HFFc6 (cell line): ENCODE measurements at regions not wholly inside any gene's neighbourhood (a gene's known extent, or its start where the extent isn't known, plus 50 kb on each side); places are given as distances from the start of the nearest gene placed in this dataset.
"Not testable (repeated sequence)": the region's sequence is repeated elsewhere in the genome, so short reads cannot be mapped to it uniquely, and the experiment has no call there.

Source experiments
- DNase-seq: peaks from one replicate; pipeline ENCODE4 v3.0.0-alpha.2; 2018
- H3K27ac Mint-ChIP-seq: 2 replicates; pipeline ENCODE4 v1.8.0; 2020; ENCODE audit warnings: mild to moderate bottlenecking, mixed read lengths
- H3K27me3 Mint-ChIP-seq: 2 replicates; pipeline ENCODE4 v1.8.0; 2021; ENCODE audit warnings: mild to moderate bottlenecking, moderate library complexity, mixed read lengths; ENCODE audit not compliant: insufficient read depth
- H3K36me3 Mint-ChIP-seq: 2 replicates; pipeline ENCODE4 v1.8.0; 2021; ENCODE audit warnings: low read depth, mixed read lengths
- H3K4me1 Mint-ChIP-seq: 2 replicates; pipeline ENCODE4 v1.8.0; 2020; ENCODE audit warnings: low read depth, mixed read lengths
- H3K4me3 Mint-ChIP-seq: 2 replicates; pipeline ENCODE4 v1.8.0; 2020; ENCODE audit warnings: mild to moderate bottlenecking, moderate library complexity, mixed read lengths
- H3K9me3 Mint-ChIP-seq: 2 replicates; pipeline ENCODE4 v1.8.0; 2020; ENCODE audit warnings: mild to moderate bottlenecking, mixed read lengths
- TF ChIP-seq, protein P1 (sequence below): fragments of 200-600 bp; sonication (generic); IDR thresholded peaks from 2 replicates; pipeline ENCODE4 v1.5.0; 2021; ENCODE audit warnings: antibody characterized with exemption, mild to moderate bottlenecking

DNA sequence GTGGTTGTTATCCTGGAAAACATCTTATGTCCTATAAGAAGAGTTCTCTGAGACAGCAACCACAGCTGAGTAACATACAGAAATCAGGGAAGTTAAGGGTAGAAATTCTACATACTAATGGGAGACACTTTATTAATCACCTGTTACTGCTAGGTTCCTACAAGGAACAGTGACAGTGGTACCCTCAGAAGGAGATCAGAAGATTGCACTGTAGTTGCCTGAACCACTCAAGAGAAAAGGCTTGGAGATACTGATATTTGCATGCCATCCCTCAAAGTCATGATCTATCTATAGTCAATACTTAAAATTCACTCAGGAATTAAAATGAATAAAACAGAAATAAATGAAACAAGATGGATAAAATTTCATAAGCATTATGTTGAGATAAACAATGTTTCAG, 136.0 kb downstream of the LMLN start:
- H3K27ac Mint-ChIP-seq, result no peak overlapping the region
- H3K4me3 Mint-ChIP-seq, result no peak overlapping the region
- H3K36me3 Mint-ChIP-seq, result no peaks in the 10 kb centered on the region
- peaks cover 11% of the 10 kb centered on the region for H3K27me3 Mint-ChIP-seq
- no peak for DNase-seq
- no peaks in the 10 kb centered on the region for H3K4me1 Mint-ChIP-seq
- H3K9me3 Mint-ChIP-seq, result no peaks in the 10 kb centered on the region
- TF ChIP-seq, protein P1, sequence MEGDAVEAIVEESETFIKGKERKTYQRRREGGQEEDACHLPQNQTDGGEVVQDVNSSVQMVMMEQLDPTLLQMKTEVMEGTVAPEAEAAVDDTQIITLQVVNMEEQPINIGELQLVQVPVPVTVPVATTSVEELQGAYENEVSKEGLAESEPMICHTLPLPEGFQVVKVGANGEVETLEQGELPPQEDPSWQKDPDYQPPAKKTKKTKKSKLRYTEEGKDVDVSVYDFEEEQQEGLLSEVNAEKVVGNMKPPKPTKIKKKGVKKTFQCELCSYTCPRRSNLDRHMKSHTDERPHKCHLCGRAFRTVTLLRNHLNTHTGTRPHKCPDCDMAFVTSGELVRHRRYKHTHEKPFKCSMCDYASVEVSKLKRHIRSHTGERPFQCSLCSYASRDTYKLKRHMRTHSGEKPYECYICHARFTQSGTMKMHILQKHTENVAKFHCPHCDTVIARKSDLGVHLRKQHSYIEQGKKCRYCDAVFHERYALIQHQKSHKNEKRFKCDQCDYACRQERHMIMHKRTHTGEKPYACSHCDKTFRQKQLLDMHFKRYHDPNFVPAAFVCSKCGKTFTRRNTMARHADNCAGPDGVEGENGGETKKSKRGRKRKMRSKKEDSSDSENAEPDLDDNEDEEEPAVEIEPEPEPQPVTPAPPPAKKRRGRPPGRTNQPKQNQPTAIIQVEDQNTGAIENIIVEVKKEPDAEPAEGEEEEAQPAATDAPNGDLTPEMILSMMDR, result no peak

DNA sequence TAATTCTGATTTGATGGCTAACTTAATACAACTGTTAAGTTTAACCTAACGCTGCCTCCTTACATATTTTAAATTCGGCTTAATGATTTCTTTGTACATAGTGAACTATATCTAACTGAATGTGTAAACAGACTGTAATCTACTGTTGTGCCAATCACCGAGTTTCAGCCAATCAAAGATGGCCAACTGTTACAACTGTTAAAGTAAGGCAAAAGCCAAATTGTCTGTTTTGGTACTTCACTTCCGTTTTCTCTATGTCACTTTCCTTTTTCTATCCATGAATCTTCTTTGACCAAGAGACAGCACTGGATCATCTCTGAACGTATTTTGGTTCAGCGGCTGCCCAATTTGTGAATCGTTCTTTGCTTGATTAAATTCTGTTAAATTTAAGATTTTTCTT, 137.0 kb downstream of the LMLN start:
- TF ChIP-seq, protein P1, result no peak
- Mint-ChIP-seq H3K9me3 (no peaks in the 10 kb centered on the region), H3K36me3 (no peaks in the 10 kb centered on the region), H3K27ac (no peak overlapping the region), H3K4me3 (no peak overlapping the region), H3K4me1 (no peaks in the 10 kb centered on the region), H3K27me3 (peaks cover 11% of the 10 kb centered on the region)
- DNase-seq, result no peak

DNA sequence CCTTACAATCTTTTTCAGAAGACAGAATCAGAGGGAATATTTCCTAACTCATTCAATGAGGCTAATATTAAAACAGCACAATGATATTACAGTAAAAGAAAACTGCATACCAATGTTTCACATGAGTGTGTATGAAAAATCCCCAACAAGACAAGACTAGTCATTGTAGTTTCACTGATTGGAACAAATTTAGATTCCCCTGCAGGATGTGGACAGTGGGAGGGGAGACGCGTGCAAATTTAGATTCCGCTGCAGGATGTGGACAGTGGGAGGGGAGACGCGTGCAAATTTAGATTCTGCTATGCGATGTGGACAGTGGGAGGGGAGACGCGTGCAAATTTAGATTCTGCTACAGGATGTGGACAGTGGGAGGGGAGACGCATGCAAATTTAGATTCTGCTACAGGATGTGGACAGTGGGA, 138.7 kb downstream of the LMLN start:
- not testable (repeated sequence) for DNase-seq, H3K36me3 Mint-ChIP-seq, H3K27me3 Mint-ChIP-seq, H3K27ac Mint-ChIP-seq, H3K4me1 Mint-ChIP-seq, H3K9me3 Mint-ChIP-seq, H3K4me3 Mint-ChIP-seq

DNA sequence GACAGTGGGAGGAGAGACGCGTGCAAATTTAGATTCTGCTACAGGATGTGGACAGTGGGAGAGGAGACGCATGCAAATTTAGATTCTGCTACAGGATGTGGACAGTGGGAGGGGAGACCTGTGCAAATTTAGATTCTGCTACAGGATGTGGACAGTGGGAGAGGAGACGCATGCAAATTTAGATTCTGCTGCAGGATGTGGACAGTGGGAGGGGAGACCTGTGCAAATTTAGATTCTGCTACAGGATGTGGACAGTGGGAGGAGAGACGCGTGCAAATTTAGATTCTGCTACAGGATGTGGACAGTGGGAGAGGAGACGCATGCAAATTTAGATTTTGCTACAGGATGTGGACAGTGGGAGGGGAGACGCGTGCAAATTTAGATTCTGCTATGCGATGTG, 143.1 kb downstream of the LMLN start:
- H3K27me3 Mint-ChIP-seq, H3K36me3 Mint-ChIP-seq, H3K27ac Mint-ChIP-seq, H3K4me1 Mint-ChIP-seq, DNase-seq, H3K4me3 Mint-ChIP-seq, H3K9me3 Mint-ChIP-seq: not testable (repeated sequence)

DNA sequence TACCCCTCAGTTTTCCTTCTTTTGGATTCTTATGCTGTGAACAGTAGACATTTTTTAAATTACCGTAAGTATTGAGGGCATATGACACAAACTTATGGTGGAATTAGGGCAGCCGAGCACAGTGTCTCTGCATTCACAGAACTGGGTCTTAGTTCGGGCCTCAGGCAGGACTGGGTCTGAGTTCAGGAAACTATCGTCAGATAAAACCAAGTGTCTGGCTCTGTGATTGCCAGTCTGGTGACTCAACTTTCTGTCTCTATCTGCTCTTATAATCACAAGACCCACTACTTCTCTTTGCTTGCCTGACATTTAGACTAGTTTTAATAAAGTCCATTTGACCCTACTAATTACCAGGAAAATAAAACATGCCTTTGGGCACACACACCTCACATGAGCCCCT, 146.2 kb downstream of the LMLN start:
- TF ChIP-seq, protein P1, result no peak

DNA sequence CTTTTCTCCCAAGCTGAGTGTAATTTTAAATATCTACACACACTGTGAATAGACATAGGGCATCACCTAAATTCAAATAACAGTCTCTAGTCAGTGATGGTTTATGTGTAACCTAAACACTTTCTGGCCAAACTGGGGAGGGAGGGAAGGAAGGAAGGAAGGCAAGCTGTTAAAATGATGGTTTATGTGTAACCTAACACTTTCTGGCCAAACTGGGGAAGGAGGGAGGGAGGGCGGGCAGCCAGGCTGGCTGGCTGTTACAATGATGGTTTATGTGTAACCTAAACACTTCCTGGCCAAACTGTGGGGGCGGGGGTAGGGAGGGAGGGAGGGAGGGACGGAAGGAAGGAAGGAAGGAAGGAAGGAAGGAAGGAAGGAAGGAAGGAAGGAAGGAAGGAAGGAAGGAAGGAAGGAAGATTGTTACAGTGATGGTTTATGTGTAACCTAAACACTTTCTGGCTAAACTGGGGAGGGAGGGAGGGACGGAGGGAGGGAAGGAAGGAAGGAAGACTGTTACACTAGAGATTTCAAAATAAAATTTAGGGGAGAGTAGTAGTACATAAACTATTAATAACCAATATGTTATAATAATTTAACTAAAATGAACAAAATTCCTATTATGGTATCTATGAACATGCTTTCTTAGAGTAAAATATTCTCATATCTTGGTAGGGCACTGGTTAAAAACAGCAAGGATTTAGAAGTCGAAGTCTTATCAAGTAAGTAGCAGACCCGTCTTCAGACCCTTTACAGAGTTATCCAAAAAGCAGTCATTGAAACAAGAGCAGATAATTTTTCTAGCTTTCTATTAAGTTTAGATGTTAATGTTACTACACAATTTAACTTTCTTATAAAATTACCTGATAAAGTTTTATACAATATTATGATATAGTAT, 148.1 kb downstream of the LMLN start:
- Mint-ChIP-seq H3K9me3 (no peaks in the 10 kb centered on the region), H3K4me1 (peaks cover 12% of the 10 kb centered on the region), H3K27me3 (peaks cover 17% of the 10 kb centered on the region), H3K36me3 (no peaks in the 10 kb centered on the region; the same call in 1 of the 2 replicates), H3K27ac (no peak overlapping the region), H3K4me3 (no peak overlapping the region)
- no peak for DNase-seq
- TF ChIP-seq, protein P1, result no peak

More for the DNA sequence above, 146.2 kb downstream of the LMLN start:
- Mint-ChIP-seq H3K27ac (no peak overlapping the region), H3K4me1 (peaks cover 10% of the 10 kb centered on the region; the same call in 1 of the 2 replicates), H3K9me3 (no peaks in the 10 kb centered on the region), H3K36me3 (no peaks in the 10 kb centered on the region), H3K4me3 (peak overlapping the region; percentile 45; the same call in 1 of the 2 replicates), H3K27me3 (peaks cover 11% of the 10 kb centered on the region)
- DNase-seq, result no peak
